ENCODE measurements at regions not wholly inside any gene's neighbourhood (a gene's known extent, or its start where the extent isn't known, plus 50 kb on each side); places are given as distances from the start of the nearest gene placed in this dataset.
A peak's percentile ranks its signal among the peaks of the same experiment; 100 is the strongest.
"Not testable (repeated sequence)": the region's sequence is repeated elsewhere in the genome, so short reads cannot be mapped to it uniquely, and the experiment has no call there.

GRCh38 chr11:67820081-67820480, 145.7 kb upstream of the ALDH3B2 start:
- Histone ChIP-seq H3K4me3 (no peak overlapping the region), H3K27ac (no peak overlapping the region), H3K27me3 (replicated peaks; ENCODE audit: insufficient read depth) (no peaks in the 10 kb centered on the region), H3K4me1 (ENCODE audit: control insufficient read depth in 1 of 2, low read depth in 2 of 2) (no peaks in the 10 kb centered on the region), H3K36me3 (no peaks in the 10 kb centered on the region), H3K9me3 (no peaks in the 10 kb centered on the region)
- TF ChIP-seq, protein P1, sequence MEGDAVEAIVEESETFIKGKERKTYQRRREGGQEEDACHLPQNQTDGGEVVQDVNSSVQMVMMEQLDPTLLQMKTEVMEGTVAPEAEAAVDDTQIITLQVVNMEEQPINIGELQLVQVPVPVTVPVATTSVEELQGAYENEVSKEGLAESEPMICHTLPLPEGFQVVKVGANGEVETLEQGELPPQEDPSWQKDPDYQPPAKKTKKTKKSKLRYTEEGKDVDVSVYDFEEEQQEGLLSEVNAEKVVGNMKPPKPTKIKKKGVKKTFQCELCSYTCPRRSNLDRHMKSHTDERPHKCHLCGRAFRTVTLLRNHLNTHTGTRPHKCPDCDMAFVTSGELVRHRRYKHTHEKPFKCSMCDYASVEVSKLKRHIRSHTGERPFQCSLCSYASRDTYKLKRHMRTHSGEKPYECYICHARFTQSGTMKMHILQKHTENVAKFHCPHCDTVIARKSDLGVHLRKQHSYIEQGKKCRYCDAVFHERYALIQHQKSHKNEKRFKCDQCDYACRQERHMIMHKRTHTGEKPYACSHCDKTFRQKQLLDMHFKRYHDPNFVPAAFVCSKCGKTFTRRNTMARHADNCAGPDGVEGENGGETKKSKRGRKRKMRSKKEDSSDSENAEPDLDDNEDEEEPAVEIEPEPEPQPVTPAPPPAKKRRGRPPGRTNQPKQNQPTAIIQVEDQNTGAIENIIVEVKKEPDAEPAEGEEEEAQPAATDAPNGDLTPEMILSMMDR (IDR thresholded peaks at IDR 0.05), result no peak
- ATAC-seq (ENCODE audit: insufficient number of reproducible peaks, low FRiP score, low read depth) (no peak), DNase-seq (ENCODE audit: low spot score) (no peak)

- H3K27ac ChIP-seq; ATAC-seq (ENCODE audit: insufficient number of reproducible peaks, low FRiP score, low read depth); H3K27me3 ChIP-seq (replicated peaks; ENCODE audit: insufficient read depth); H3K4me1 ChIP-seq (ENCODE audit: control insufficient read depth in 1 of 2, low read depth in 2 of 2); H3K4me3 ChIP-seq; H3K9me3 ChIP-seq; H3K36me3 ChIP-seq; DNase-seq (ENCODE audit: low spot score): not testable (repeated sequence)
Measured at GRCh38 chr11:67817558-67817957, 143.1 kb upstream of the ALDH3B2 start.

- DNase-seq (ENCODE audit: low spot score); H3K4me1 ChIP-seq (ENCODE audit: control insufficient read depth in 1 of 2, low read depth in 2 of 2): not testable (repeated sequence)
Measured at GRCh38 chr11:67809301-67809700, 134.9 kb upstream of the ALDH3B2 start.

GRCh38 chr11:67807896-67808295, 133.5 kb upstream of the ALDH3B2 start:
- H3K27ac ChIP-seq; DNase-seq (ENCODE audit: low spot score); ATAC-seq (ENCODE audit: insufficient number of reproducible peaks, low FRiP score, low read depth); H3K4me3 ChIP-seq; H3K4me1 ChIP-seq (ENCODE audit: control insufficient read depth in 1 of 2, low read depth in 2 of 2); H3K36me3 ChIP-seq; H3K27me3 ChIP-seq (replicated peaks; ENCODE audit: insufficient read depth); H3K9me3 ChIP-seq: not testable (repeated sequence)

More at GRCh38 chr11:67809301-67809700, 134.9 kb upstream of the ALDH3B2 start:
- H3K36me3 ChIP-seq; H3K27ac ChIP-seq; H3K9me3 ChIP-seq; H3K27me3 ChIP-seq (replicated peaks; ENCODE audit: insufficient read depth); H3K4me3 ChIP-seq; ATAC-seq (ENCODE audit: insufficient number of reproducible peaks, low FRiP score, low read depth): not testable (repeated sequence)

DNA sequence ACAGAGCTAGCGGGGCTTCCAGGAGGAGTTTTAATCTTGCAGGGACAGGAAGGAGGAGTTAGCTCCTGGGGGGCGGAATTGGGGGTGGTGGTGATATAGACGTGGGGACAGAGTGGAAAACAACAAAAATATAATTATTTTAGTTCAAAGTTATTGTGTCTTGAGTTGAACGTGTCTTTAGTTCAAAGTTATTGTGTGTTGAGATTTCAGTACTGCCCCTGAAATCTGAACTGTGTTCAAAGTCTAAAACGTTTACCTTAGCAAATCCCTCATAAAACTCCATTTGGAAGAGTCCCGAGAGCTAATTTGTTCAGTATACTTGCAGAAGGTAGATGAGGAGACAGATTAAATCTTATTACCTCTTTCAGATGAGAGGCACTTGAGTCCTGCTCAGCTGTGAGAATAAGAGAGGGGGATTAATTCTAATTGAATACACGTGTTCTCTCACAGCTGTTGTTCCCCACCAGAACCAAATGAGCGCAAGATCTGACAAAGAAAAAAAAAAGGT, 132.4 kb upstream of the ALDH3B2 start:
- not testable (repeated sequence) for H3K27me3 ChIP-seq (replicated peaks; ENCODE audit: insufficient read depth); ATAC-seq (ENCODE audit: insufficient number of reproducible peaks, low FRiP score, low read depth); H3K9me3 ChIP-seq; H3K36me3 ChIP-seq; H3K4me1 ChIP-seq (ENCODE audit: control insufficient read depth in 1 of 2, low read depth in 2 of 2); DNase-seq (ENCODE audit: low spot score)
- H3K4me3 ChIP-seq, result peak overlapping the region; percentile 79
- H3K27ac ChIP-seq, result peak overlapping the region in 1 of 2 donors; percentile 37

- not testable (repeated sequence) for H3K27me3 ChIP-seq (replicated peaks; ENCODE audit: insufficient read depth); H3K9me3 ChIP-seq; ATAC-seq (ENCODE audit: insufficient number of reproducible peaks, low FRiP score, low read depth); H3K4me1 ChIP-seq (ENCODE audit: control insufficient read depth in 1 of 2, low read depth in 2 of 2); H3K36me3 ChIP-seq; DNase-seq (ENCODE audit: low spot score)
- Histone ChIP-seq H3K4me3 (peak overlapping the region; percentile 79), H3K27ac (peak overlapping the region; percentile 37 to 70)
Measured at GRCh38 chr11:67806183-67806582, 131.8 kb upstream of the ALDH3B2 start.

- not testable (repeated sequence) for H3K9me3 ChIP-seq; H3K27me3 ChIP-seq (replicated peaks; ENCODE audit: insufficient read depth); H3K36me3 ChIP-seq; H3K4me1 ChIP-seq (ENCODE audit: control insufficient read depth in 1 of 2, low read depth in 2 of 2)
- ATAC-seq (ENCODE audit: insufficient number of reproducible peaks, low FRiP score, low read depth), result peak; percentile 98
- H3K4me3 ChIP-seq, result peak overlapping the region; percentile 79
- peak overlapping the region; percentile 37 to 70 for H3K27ac ChIP-seq
- DNase-seq (ENCODE audit: low spot score), result peak; percentile 97
Measured at GRCh38 chr11:67805253-67806126, 131.1 kb upstream of the ALDH3B2 start.

DNA sequence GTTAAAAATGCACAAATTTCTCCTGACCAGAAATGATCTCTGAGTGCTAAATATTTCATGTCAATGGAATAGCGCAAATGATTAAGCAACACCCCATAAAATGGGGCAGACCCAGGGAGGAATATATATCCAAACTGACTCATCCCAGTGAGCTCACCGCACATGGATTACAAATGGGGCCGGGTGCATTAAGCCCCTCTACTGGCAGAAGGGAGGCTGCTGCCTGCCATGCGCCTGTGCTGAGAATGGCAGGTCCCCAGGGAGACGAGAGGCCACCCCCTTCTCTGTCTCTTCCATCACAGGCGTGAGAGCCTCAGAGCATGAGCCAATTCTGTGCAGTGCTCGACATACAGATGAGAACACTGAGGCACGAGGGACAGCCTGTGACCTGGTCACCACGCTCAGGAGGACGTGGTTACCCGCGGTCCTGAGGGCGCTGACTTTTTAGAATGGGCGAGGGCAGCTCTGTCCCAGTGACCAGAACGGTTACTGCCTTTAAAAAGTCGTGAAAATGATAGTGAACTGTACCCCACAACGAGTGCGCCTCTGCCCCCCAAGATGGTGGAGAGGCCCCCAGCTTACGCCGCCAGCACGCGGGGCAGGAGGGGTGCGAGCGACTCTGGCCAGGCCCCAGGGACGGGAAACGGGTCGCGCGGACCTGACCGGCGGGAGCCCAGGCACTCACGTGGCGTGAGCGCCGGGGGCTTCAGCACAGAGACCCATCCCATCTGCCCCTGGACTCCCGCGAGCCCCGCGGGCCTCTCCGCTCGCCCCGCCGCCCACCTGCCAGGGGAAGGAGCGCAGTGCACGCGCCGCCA, 130.2 kb upstream of the ALDH3B2 start:
- not testable (repeated sequence) for H3K36me3 ChIP-seq; ATAC-seq (ENCODE audit: insufficient number of reproducible peaks, low FRiP score, low read depth); DNase-seq (ENCODE audit: low spot score); H3K4me1 ChIP-seq (ENCODE audit: control insufficient read depth in 1 of 2, low read depth in 2 of 2); H3K9me3 ChIP-seq; H3K27me3 ChIP-seq (replicated peaks; ENCODE audit: insufficient read depth)
- Histone ChIP-seq H3K4me3 (peak overlapping the region; percentile 79), H3K27ac (peak overlapping the region in 1 of 2 donors; percentile 47)

DNA sequence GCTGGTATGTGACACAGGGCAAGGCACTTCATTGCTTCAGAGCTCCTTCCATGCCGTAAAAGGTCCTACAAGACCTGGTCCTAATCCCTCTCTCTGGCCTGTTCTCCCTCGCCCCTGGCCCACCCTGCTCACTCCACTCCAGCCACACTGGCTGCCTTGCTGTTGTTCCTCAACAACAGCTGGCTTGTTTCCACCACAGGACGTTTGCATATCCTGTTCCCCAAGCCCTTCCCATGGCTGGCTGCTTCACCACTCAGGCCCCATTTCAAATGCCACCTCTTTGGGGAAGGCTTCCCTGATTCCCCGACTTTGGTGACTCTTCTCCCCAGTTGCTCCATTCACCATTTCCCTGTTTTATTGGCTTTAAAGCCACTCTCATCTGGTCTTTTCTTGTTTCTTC, 129.1 kb upstream of the ALDH3B2 start:
- not testable (repeated sequence) for H3K9me3 ChIP-seq; H3K4me1 ChIP-seq (ENCODE audit: control insufficient read depth in 1 of 2, low read depth in 2 of 2); H3K27ac ChIP-seq; DNase-seq (ENCODE audit: low spot score); H3K27me3 ChIP-seq (replicated peaks; ENCODE audit: insufficient read depth); H3K4me3 ChIP-seq; H3K36me3 ChIP-seq; ATAC-seq (ENCODE audit: insufficient number of reproducible peaks, low FRiP score, low read depth)

DNA sequence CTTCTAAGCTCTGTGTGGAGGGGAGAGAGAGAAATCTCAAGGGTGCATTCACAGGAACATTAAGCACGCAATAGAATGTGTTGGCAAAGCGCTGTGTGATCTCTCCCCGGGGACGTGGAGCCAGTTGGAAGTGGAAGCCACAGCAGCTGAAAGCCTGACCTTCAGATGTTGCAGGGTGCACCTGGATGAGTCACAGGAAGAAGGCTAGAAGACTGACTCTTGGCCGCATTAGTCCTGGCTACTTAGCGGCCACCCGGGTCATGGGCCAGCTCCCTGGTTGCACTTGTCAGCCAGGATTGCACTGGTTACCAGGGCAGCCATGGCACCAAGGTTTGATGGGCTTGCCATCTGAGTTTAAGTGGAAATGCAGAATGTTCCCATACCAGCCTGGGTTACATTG, 128.6 kb upstream of the ALDH3B2 start:
- not testable (repeated sequence) for H3K9me3 ChIP-seq

DNA sequence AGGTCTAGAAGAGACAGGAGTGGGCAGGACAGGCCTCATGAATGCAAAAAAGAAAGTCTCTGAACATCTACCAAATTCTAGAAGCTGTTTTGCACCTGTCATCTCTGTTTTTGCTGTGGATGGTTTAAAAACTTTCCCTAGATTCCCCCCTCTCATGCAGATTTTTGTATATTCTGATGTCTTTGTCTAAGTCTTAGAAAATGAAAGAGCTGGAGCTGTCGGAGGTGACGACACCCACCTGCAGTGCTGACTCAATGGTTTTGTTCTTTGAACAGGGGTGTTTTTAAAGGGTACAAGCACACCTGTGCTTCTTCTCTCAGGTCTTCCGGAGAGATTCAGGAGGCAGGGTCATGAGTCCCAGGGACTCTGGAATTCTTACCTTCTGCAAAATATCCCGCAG, 128.2 kb upstream of the ALDH3B2 start:
- H3K4me1 ChIP-seq (ENCODE audit: control insufficient read depth in 1 of 2, low read depth in 2 of 2); H3K4me3 ChIP-seq; H3K27ac ChIP-seq; H3K27me3 ChIP-seq (replicated peaks; ENCODE audit: insufficient read depth); DNase-seq (ENCODE audit: low spot score); H3K9me3 ChIP-seq; H3K36me3 ChIP-seq; ATAC-seq (ENCODE audit: insufficient number of reproducible peaks, low FRiP score, low read depth): not testable (repeated sequence)

More for the DNA sequence above, 128.6 kb upstream of the ALDH3B2 start:
- not testable (repeated sequence) for H3K4me1 ChIP-seq (ENCODE audit: control insufficient read depth in 1 of 2, low read depth in 2 of 2); DNase-seq (ENCODE audit: low spot score); H3K27me3 ChIP-seq (replicated peaks; ENCODE audit: insufficient read depth); H3K27ac ChIP-seq; H3K36me3 ChIP-seq; H3K4me3 ChIP-seq; ATAC-seq (ENCODE audit: insufficient number of reproducible peaks, low FRiP score, low read depth)

Measured in thoracic aorta (tissue), 2 donors.